ENCODE measurements at regions not wholly inside any gene's neighbourhood (a gene's known extent, or its start where the extent isn't known, plus 50 kb on each side); places are given as distances from the start of the nearest gene placed in this dataset.

GRCh38 chr10:57221674-57222073, 860.6 kb upstream of the ZWINT start:
- Histone ChIP-seq H3K27ac (no peak overlapping the region), H3K4me3 (no peak overlapping the region), H3K4me1 (peaks cover 0 to 15% (median 3%) of the 10 kb centered on the region in 4 donors), H3K9me3 (no peaks in the 10 kb centered on the region), H3K27me3 (no peaks in the 10 kb centered on the region), H3K36me3 (no peaks in the 10 kb centered on the region)
- no peak for DNase-seq
- WGBS, 2 donors = 75 to 91% methylated on average over 3 of the region's 3 CpGs
- intact Hi-C loops (cut with DNase I) = no loop called here
- TF ChIP-seq CTCF (IDR thresholded peaks at IDR 0.05) = no peak
- no peak for TF ChIP-seq EP300 (IDR thresholded peaks at IDR 0.05)

DNA sequence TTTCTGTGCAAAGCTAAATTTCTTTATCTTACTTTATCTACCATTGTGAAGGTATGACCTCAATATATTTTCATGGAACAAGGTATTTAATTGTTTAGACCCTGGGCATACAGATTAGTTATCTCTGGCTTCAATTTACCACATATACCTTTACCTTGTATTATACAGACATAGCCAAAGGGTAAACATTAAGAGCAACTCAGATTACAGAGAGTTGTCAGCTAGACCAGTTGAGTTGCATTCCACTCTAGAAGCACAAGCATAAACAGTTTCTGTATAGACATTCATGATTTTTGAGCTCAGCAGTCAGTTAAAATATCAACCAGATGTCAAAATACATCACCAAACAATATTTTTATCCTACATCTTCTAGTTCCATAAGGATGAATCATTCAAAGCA, 857.3 kb upstream of the ZWINT start:
- no peak overlapping the region for H3K27ac ChIP-seq
- H3K36me3 ChIP-seq = no peaks in the 10 kb centered on the region
- no peaks in the 10 kb centered on the region for H3K27me3 ChIP-seq
- no peak for DNase-seq
- no peaks in the 10 kb centered on the region for H3K4me1 ChIP-seq
- intact Hi-C loops (cut with DNase I) = no loop called here
- no peak overlapping the region for H3K4me3 ChIP-seq
- TF ChIP-seq CTCF (IDR thresholded peaks at IDR 0.05) = no peak
- TF ChIP-seq POLR2AphosphoS5 (IDR thresholded peaks at IDR 0.05) = no peak
- TF ChIP-seq POLR2A (IDR thresholded peaks at IDR 0.05) = no peak
- TF ChIP-seq EP300 (IDR thresholded peaks at IDR 0.05) = no peak
- H3K9me3 ChIP-seq = no peaks in the 10 kb centered on the region

DNA sequence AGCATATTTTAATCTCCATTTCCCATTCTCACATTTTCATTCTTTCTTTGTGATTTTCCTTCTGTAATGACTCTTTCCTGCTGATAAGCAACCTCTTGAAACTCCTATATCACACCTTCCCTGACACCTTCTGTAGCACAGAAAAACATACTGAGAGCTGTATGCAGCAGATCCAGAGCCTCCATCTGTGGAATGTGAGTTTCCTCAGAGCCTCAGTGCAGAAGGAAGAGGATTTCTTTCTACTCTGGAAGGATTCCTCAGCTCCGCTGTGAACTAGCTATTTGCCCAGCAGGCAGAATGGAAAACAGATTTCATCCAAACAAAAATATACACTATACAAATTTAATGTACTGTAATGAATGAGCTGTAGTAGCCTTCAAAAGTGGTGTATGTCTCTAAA, 841.3 kb upstream of the ZWINT start:
- Histone ChIP-seq H3K4me1 (no peaks in the 10 kb centered on the region), H3K27ac (no peak overlapping the region), H3K36me3 (no peaks in the 10 kb centered on the region), H3K4me3 (no peak overlapping the region), H3K27me3 (no peaks in the 10 kb centered on the region), H3K9me3 (no peaks in the 10 kb centered on the region)
- no peak for TF ChIP-seq CTCF (IDR thresholded peaks at IDR 0.05)
- TF ChIP-seq POLR2A (IDR thresholded peaks at IDR 0.05) = no peak
- TF ChIP-seq EP300 (IDR thresholded peaks at IDR 0.05) = no peak
- TF ChIP-seq POLR2AphosphoS5 (IDR thresholded peaks at IDR 0.05) = no peak
- DNase-seq = no peak
- intact Hi-C loops (cut with DNase I) = no loop called here
- 82 to 95% methylated on average over 1 of the region's 1 CpG for WGBS, 2 donors

GRCh38 chr10:57188846-57189245, 827.8 kb upstream of the ZWINT start:
- Histone ChIP-seq H3K9me3 (no peaks in the 10 kb centered on the region), H3K27me3 (no peaks in the 10 kb centered on the region), H3K4me3 (no peak overlapping the region), H3K36me3 (no peaks in the 10 kb centered on the region), H3K27ac (no peak overlapping the region), H3K4me1 (no peaks in the 10 kb centered on the region)
- intact Hi-C loops (cut with DNase I) = no loop called here
- WGBS, 2 donors = 90 to 92% methylated on average over 1 of the region's 1 CpG
- no peak for DNase-seq
- TF ChIP-seq CTCF (IDR thresholded peaks at IDR 0.05) (no peak), POLR2AphosphoS5 (IDR thresholded peaks at IDR 0.05) (no peak), EP300 (IDR thresholded peaks at IDR 0.05) (no peak), POLR2A (IDR thresholded peaks at IDR 0.05) (no peak)

- Histone ChIP-seq H3K27me3 (no peaks in the 10 kb centered on the region), H3K4me3 (no peak overlapping the region), H3K36me3 (no peaks in the 10 kb centered on the region), H3K9me3 (no peaks in the 10 kb centered on the region), H3K4me1 (no peaks in the 10 kb centered on the region), H3K27ac (no peak overlapping the region)
- 79 to 94% methylated on average over 1 of the region's 1 CpG for WGBS, 2 donors
- TF ChIP-seq CTCF (IDR thresholded peaks at IDR 0.05) (no peak), POLR2AphosphoS5 (IDR thresholded peaks at IDR 0.05) (no peak)
- intact Hi-C loops (cut with DNase I) = no loop called here
- no peak for DNase-seq
Observed at GRCh38 chr10:57186201-57186600, 825.1 kb upstream of the ZWINT start.

Data from sigmoid colon (tissue), 6 donors.